Fibroblast of skin of left biceps (primary cell): ENCODE measurements at regions not wholly inside any gene's neighbourhood (a gene's known extent, or its start where the extent isn't known, plus 50 kb on each side); places are given as distances from the start of the nearest gene placed in this dataset.

Experiments
- DNase-seq, 2 experiments: peaks; one replicate each; pipeline ENCODE4 v3.0.0-alpha.2; 2013; ENCODE audit warnings: low read depth in 2 of 2

DNA sequence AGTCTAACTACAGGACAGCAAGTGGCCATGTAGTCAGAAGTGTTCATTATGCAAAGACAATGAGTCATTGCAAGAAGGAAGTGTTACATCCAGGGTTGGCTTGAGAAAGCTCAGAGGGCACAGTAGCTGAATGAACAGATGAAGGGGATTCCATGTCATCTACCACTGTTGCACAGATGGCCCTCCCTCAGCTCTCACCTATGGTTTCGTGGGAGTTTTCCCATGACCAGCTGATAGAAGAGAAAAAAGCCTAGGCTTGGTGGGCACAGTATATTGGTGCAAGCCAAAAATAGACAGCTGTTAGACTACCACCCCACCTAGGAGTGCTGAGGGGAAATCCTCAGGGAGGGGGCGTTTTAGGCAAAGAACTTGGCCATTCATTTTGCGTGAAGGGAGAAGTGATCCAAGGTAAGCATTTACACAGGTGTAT is 217.0 kb downstream of the DMRT2 start:
- no peak for DNase-seq

DNA sequence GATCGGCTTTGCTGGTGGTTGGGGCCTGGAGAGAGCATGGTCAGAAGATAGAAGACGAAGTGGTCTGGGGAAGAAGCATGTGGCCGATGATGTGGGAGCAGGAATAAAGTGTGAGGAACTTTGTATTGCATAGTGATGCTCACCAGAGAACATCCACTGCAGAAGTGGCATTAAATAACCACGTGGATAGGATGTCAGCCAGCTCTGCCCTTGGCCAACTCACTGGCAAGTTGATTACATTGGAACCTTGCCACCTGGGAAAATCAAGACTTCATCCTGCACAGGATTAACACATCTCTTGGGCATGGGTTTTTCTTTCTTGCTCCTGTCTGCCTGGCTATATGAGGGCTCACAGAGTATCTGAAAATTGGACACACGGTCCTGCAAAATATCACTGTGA is 217.4 kb downstream of the DMRT2 start:
- no peak for DNase-seq

DNA sequence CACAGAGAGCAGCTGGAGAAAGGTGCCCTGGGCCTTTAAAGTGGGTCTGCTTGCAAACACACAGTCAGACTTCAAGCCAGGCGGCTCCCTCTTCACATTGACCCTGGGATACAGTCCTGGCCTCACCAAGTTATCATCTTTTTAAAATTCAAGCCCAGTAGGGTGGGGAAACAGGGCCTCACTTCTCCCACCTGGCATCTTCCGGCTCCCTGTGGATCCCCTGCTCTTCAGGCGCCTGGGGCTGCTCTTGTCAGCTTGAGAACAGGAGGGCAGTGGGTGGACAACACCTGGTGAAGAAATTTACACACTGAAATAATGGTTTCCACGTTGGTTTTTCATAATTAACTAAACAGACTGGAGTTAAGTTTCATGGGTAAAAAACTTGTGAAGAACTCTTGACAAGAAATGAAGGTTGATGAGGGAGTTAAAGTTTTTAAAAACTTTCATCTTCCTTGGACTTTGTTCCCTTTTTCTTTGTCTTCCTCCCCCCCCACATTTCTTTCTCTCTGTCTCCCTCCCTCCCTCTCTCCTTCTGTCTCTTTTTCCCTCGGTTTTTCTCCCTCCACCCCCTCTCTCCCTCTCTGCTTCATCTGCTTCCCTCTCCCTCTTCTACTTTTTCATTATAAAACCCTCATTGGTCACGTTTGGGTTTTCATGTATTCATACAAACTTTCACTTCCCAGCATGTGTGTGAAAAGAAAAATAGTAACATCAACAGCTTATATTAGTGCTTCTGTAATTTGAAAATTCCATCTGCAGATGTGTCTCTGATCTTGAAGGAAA is 219.6 kb downstream of the DMRT2 start:
- no peak for DNase-seq

DNA sequence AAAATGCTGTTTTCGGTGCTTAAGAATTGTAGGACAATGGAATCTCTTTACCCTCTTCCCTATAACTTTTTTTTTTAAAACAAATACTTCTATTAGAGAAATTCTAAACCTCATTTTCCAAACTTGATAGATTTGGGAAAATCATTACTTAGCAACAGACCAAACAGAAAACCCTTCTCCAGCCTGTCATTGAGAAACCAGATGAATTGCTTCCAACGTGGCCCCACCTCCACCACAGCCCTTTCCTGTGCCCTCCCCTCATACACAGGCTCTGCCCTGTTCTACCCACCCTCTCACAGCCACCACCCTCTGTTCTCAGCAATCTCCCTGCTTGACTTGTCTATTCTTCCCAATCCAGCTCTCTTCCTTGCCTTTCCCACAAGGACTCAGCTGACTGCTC is 221.2 kb downstream of the DMRT2 start:
- DNase-seq = no peak

DNA sequence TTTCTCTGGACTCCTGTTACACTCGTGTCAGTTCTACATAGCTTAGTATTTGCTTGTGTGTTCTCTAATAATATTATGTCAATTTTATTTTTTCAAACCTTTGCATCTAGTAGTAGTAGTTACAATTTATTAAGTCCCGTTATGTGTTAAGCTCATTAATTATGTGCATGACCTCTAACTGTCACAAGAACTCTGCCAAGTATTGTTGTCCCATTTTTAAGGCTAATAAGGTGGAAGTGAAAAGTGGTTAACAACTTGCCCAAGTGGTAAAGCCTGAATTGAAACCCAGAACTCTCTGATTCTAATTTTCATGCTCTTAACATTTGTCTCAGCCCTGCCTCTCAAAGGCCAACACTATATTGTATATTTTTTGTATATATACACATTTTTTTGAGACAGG is 221.6 kb downstream of the DMRT2 start:
- DNase-seq = no peak

DNA sequence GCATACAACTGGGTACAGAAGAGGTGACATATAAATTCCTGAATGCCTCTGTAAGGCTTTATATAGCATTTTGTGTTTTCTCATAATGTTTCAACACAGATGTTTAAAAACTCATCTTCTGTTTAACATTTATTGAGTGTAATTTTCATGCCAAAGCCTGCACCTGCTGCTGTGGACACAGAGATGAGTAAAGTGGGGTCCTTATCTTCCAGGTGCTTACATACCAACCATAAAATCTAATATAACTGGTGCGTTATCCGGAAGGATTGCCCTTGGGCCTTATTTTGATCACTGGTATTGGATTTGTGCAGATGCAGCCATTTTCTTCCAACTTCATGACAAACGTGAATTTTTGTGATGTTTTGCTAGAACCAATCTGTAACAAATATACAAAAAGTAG is 222.3 kb downstream of the DMRT2 start:
- no peak for DNase-seq

DNA sequence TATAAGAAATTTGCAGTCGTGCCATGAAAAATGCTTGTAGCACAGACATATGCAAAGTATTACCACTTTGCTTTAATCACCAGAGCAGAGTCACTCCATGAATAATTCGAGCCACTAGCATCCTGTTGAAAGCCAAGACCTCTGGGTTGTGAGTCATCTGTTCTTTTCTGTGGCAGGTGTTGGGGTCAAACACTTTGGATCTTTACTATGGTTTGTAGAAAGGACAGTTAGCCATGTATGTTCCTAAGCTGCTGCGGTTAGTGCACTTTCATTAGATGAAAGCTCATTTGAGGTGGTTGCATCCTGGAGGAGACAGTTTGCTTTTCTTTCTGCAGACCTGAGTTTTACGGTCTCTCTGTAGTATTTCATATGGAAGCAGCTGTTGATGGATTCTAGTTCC is 223.7 kb downstream of the DMRT2 start:
- DNase-seq = no peak

DNA sequence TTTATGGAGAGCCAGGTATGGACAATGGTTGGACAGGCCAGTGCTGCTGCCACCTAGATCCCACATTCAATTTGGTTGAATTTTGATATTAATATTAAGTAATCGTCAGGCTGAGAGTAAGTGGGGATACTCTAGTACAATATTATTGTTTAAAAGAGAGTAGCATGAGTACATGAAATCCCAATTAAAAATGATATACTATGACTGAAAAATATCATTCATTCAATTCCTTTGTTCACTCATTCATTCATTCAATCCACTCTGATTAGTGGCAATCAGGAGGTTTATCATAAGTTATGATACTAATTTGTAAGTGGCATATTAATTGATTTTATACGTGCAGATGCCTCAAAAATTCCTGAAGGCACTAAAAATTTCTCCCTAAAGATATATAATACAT is 224.2 kb downstream of the DMRT2 start:
- DNase-seq = no peak

DNA sequence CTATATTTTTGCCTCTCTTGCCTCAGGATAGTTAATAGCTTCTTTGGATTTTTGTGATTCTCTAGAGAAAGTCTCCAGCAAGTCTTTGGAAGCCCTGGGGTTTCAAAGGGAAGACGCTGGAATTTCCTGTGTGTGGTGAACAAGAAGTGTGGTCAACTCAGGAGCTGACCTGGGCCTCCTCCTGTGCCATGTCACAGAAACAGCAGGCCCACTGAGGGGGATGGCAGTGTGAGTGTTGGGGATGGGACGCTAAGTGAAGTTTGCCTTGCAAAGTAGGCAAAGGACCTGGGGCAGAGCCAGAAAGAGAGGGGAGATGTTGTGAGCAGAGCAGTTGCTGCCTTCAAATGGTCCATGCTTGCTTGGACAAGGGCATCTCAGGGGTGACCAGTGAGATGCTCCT is 226.3 kb downstream of the DMRT2 start:
- DNase-seq = no peak

DNA sequence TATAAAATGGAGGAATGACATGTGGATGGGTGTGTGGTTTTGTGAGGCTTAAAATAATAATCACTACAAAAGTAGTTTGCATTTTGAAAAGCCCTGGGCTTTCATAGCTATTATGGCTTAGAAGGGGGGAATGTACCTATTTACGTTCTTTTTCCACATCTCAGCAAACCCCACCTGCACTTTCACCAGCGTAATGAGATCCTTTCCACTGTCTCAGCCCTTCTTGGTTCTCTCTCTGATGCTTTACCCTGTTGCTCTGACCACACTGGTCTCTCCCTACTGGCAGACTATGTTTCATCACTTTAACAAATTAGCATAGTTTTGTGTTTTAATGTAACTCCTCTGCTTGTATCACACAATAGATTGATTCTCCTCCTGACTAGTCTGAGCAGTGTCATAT is 234.6 kb downstream of the DMRT2 start:
- DNase-seq = no peak

DNA sequence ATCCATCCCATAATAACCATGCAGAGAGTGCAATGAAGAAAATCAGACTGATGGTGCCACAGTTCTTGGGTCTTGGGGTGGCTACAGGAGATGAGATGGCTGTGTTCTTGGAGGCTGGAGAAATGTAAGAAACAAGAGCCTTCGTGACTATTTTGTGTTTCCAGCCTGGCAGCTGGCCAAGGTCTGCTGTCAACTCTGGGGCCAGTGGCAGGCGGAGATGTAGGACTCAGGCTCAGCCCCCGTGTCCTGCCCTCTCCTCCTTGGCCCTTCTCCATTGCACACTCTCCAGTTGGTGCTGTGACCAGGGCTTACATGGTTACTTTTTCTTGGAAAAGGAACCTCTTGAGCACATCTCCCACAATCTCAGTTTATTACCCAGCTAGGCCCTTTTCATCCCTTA is 235.4 kb downstream of the DMRT2 start:
- no peak for DNase-seq

DNA sequence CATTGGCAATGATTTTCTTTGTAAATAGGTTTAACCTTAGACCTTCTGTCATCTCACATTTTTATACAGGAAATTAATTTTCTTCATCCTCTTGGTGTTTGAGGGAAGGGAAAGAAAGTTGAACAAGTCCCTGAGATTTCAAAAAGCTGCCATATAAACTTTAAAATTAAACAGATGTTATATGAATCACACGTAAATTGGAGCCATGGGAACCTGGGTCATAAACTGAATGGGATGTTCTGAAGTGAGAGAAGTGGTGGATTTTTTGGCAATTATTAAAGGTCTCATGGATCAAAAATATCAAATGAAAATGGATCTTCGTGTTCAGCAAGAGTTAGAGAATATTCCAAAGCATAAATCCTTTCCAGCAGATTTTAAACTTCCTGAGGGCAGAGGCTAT is 242.2 kb downstream of the DMRT2 start:
- no peak for DNase-seq

DNA sequence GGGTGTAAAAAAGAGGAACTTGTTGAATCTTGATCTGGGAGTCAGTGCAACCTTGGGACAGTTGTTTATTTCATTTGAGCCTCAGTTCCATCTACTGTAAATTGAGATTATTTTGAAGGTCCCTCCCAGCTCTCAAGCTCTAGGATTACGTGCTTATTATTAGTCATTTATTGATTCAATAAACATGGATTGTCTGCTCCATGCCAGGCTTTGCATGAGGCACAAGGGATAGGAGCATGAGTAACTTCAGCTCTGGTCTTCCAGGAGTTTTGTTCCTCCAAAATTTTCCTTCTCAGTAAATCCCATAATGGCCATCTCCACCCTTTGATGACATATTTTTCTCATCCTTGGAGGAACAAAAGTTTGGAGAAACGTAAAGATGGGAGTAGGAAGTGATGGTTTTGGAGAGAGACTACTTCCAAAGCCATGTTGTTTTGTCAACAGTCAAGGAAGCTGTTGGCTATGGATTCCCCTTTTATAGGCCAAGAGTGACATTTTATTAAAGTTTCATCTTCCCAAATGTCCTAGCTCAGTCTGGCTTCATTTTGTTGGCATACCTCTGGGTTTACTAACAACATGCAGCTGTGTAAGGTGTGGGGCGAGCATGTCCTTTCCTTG is 244.6 kb downstream of the DMRT2 start:
- DNase-seq = no peak

DNA sequence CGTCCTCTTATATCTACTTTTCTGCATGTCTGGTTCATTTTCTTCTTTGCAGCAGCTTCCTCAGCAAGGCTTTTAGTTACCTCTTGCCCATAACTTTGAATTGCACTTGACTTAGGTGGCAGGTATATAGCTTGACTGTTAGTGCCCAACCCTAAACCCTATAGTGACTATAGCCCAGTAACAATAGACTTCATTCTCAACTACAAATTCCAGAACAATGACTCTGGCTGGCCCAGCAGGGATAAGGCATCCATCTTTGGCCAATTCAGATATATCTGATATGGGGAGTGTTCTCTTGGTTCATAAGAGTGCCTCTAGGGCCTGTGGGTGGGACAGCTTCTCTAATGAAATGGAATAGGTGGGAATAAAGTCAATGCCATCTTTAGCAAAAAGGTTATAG is 246.2 kb downstream of the DMRT2 start:
- DNase-seq = no peak

DNA sequence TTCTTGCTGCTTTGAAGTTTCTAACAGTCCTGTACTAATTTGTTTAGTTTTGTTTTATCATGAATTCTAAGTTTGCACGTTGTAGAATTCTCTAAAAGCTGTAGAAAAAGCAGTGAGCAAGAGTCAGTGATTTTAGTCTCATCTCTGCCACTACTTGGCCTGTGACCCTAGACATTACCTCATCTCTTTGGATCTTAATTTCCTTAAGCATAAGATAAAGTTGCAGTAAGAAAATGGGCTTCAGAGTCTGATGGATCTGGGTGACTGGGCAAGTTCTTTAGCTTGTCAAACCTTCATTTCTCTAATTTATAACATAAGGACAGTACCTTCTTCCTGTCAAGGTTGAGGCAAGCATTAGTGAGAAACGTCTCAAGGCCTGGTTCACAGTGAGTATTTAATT is 247.9 kb downstream of the DMRT2 start:
- DNase-seq = no peak

DNA sequence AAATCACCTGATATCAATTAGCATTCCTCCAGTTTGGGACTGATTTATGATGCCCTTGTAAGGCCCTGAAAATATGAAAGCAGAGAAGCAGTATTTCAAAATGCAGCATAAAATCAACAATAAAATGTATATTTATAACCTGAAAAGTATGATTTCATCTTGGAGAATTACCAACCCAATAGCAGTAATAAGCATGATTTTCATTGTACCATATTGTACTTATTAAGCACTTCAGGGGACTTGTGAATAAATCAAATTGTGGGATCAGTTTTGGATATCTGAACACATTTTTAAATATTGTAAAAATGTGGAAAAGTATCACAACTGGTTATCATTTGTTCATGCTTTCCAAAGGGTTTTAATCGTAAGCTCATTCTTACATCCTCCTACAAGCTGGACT is 250.8 kb downstream of the DMRT2 start:
- DNase-seq = peak; percentile 12 to 15

DNA sequence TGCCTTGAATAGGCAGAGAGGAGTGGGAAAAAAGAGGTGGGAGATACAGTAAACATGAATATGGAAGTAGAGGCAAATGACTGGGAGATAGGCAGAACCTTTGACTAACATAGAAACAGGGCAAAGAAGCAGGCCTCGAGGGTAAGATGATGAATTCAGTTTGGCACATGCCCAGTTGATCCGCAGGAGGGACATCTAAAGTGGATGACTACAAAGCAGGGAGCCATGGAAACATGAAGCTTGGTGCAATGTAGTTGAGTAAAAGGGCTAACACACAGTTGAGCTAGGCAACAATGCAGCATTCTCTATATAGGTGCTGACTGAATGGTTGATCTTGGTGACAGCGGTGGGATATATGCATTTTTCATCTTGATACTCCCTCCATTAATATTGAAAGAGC is 253.8 kb downstream of the DMRT2 start:
- DNase-seq = no peak

DNA sequence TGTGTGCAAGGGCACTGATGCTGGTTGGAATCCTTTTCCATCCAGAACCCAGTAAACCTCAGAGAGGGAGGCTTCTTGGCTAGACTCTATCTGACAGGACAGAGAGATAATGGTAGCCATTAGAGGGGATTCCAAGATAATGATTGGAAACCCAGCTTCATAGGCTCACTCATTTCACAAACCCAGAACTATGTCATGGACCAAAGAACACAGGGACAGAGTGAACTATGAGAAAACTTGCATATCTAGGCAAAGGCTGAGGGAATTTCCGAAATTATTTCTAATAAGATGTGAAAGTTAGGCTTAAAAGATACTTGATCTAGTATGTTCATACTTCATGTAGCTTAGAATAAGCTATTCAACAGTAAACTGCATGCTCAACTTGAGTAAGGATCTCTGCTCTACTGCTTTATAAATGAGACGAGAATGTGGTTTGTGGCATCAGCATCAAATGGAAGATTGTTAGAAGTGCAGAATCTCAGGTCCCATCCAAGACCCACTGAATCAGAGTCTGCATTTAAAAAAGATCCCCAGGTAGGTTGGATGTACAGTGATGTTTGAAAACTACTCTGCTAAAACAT is 261.4 kb downstream of the DMRT2 start:
- no peak for DNase-seq

DNA sequence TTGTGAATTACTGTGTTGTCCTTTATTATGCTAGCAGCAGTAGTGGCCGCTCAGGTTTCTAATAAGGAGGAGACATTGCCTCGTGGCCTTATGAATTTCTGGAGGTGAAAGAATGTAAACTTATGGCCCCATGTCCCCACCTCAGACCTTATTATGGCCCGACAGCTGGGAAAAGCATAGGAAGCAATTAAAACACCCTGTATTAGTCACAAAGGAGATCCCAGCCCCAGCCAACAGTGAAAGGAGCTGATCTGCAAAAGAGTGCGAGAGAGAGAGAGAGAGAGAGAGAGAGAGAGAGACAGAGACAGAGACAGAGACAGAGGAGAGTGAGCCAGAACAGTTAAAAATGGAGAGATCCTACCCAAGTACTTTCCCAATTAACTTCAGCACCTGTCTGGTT is 269.3 kb downstream of the DMRT2 start:
- DNase-seq = no peak

DNA sequence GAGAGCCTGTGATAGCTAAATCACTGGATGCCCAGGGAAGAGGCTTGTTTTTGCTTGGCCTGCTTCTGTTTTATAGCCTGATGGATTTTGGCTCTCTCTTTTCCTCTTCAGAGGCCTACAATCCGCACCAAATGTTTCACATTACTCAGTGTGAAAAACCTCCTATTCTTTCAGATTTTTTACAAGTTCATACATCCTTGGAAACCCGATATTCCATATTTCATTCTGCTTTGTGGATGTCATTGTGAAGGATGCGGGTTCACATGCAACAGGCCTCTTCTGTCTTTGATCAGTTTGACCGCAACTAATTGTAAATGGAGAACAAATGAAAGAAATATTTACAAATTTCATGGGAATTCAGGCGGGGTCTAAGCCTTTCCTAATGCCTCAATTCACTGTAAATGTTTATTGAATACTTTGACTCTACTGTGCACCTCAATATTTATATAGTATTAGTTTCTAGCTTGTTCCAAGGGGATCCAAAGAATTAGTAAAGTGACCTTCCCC is 269.9 kb downstream of the DMRT2 start:
- no peak for DNase-seq

DNA sequence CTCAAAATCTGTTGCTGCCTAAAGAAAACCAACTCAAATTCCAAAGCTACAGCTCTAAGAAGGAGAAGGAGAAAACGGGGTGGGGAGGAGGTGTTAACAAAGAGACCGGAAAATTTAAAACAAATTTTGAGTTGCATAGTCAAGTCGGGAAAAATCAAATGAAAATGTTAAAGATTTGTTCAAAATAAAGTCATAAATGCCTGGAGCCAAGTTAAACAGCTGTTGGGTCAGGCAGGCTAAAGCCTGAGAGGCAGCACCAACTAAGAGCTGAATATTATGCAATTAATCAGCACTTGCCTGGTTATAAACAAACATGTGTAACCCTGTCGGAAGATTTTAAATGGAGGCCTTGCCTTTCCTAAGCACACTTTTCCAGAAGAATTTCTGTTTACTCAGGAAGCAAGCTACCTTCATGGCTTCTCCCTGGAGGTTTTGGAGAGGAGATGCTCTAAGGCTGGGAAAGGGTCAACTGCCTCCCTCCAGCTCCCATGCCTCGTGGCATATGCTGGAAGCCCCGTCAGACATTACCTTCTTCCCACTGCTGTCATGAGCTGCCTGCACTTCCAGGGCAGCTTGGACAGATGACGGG is 270.5 kb downstream of the DMRT2 start:
- DNase-seq = no peak

DNA sequence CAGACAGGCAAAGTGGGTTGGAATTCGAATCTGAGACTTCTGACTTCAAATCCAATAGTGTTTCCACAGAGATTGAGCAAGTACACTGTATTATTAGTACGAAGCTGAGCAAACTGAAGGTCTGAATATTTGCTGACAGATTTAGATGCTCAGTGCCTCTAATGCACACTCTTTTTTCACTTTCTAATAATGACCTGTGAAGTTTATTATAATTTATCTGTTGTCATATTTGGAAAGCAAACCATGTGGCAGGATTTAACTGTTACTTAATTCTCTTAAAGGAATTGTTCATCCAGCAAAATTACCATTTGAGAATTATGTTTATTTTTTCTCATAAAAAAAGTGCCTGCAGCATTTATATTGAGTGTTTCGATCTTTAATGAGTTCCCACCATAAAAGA is 277.3 kb downstream of the DMRT2 start:
- DNase-seq = no peak

DNA sequence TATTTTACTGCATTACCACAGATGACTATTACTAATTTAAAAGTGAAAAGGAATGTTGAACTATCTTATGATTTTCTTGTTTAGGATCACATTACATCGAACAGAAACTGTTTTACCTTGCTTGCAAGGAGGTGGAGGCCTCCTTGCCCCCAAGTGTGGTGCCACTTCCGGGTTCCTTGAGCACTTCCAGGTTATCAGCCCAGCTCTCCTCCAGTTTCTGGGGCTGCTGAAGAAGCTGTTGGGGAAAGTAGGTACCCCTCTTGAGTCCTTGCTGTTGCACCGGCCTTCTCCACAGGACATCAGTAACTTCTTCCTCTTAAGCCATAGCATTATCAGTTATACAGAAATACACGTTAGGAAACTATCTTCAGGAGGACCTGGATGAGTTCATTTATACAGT is 278.2 kb downstream of the DMRT2 start:
- no peak for DNase-seq
